LoVo (cell line): ENCODE measurements at regions not wholly inside any gene's neighbourhood (a gene's known extent, or its start where the extent isn't known, plus 50 kb on each side); places are given as distances from the start of the nearest gene placed in this dataset.
"Not testable (repeated sequence)": the region's sequence is repeated elsewhere in the genome, so short reads cannot be mapped to it uniquely, and the experiment has no call there.

ENCODE experiments used
- DNase-seq: peaks from one replicate; pipeline ENCODE4 v3.0.0-alpha.2; 2016; ENCODE audit warnings: low spot score

- no peak for DNase-seq
These were observed 286.1 kb upstream of the IRX4 start for GRCh38 chr5:2168601-2169429.

GRCh38 chr5:2167671-2168070 is 284.9 kb upstream of the IRX4 start:
- DNase-seq: no peak

DNA sequence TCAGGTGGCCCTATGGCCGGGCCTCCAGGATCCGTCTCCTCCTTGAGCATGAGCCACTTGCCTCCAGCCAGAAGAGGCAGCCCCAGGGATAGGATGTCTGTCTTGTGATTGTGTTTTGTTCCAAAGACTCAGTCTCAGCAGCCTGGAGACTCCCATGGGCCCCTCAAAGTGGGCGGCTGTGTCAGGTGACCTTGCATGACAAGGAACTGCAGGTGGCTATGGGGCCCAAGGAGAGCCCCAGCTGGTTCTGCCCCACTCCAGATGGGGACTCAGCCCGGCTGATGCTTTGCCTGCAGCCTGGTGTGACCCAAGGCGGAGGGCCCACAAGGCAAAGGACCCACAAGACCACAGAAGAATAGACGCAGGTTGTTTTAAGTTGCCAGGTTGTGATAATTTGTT is 284.3 kb upstream of the IRX4 start:
- no peak for DNase-seq

GRCh38 chr5:2166306-2166978 is 283.7 kb upstream of the IRX4 start:
- DNase-seq: no peak

DNA sequence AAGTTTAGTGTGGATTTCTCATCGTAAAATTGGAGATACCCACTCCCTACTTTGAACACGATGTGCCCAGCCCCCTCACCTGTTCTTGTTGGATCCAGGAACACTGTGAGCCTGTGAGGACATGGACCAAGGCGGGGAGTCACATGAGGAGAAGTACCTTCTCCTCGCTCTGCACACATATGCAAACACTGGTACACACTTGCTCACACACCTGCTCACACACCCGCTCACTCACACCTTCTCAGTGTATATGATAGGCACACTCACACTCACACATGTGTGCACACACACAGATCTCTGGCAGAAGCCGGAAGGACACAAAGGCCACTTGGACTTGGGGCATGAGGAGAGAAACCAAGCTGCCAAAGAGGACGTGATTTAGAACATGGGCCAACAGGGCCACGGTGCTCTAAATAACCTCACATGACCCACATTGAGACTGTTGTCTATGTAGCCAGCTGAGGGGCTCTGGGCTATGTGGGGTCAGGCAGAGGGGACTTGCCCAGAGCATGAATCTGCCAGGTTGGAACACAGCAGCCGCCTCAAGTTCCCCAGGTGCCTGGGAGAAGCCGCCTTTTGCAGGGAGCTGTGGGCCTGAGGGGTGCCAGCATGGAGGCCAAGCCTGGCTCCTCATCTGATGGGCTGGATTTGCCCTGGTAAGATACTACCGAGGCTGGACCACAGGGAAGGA is 283.0 kb upstream of the IRX4 start:
- no peak for DNase-seq

- no peak for DNase-seq
These were observed 282.5 kb upstream of the IRX4 start for GRCh38 chr5:2165203-2165602.

DNA sequence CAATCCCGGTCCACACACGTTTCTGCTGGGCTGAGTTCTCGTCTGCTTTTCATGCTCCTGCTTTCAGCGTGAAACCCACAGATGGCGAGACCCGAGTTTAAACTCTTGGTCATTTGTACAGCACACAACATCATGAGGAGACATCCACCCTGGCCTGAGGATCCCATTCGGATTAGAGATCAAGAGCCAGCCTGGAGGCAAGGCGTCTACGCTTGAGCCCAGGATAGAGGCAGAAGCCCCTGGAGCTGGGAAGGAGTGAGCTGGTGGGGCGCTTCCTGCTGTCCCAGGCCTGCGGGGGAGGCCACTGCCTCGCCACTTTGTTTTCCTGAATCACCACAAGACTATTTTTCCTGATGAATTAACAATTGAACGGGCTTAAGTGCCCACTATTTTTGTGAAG is 281.9 kb upstream of the IRX4 start:
- DNase-seq: no peak

- DNase-seq: no peak
These were observed 281.3 kb upstream of the IRX4 start for GRCh38 chr5:2163940-2164490.

GRCh38 chr5:2163060-2163856 is 280.5 kb upstream of the IRX4 start:
- DNase-seq: no peak

- no peak for DNase-seq
These were observed 278.1 kb upstream of the IRX4 start for GRCh38 chr5:2160811-2161210.

DNA sequence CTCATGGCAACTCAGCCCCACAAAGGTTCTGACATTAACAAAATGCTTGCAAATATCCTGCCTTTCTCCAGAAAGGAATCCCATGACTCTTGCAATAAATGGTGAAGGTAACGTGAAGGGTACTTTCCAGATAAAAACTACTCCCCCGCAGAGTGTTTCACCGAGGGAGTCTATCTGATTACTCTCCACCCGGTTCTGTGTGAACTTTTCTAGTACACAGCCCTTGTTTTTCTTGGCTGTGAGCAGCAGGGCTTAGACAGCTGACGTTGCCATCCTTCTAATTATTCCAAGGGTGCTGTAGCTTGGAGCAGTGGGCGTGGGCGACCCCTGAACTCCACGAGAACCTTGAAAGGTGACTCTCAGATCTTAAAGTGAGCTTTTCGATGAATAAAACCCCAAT is 276.0 kb upstream of the IRX4 start:
- DNase-seq: no peak

GRCh38 chr5:2158109-2158508 is 275.4 kb upstream of the IRX4 start:
- DNase-seq: no peak

DNA sequence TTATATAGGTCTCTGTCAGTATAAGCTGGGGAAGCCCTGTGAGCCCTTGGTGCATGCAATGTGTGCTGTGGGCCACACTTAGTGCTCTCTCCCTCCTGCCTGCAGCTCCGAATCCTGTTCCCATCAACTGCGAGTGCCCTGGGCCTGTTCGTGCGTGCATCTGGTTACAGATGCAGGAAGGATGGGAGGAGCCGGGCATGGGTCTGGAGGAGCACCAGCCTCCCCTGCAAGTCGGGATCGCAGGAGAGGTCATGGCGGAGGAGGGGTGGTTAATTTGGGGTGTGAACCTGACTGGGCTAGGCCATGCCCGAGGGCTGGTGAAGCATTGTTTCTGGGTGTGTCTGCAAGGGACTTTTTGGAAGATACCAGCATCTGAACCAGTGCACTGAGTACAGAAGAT is 274.6 kb upstream of the IRX4 start:
- DNase-seq: no peak

DNA sequence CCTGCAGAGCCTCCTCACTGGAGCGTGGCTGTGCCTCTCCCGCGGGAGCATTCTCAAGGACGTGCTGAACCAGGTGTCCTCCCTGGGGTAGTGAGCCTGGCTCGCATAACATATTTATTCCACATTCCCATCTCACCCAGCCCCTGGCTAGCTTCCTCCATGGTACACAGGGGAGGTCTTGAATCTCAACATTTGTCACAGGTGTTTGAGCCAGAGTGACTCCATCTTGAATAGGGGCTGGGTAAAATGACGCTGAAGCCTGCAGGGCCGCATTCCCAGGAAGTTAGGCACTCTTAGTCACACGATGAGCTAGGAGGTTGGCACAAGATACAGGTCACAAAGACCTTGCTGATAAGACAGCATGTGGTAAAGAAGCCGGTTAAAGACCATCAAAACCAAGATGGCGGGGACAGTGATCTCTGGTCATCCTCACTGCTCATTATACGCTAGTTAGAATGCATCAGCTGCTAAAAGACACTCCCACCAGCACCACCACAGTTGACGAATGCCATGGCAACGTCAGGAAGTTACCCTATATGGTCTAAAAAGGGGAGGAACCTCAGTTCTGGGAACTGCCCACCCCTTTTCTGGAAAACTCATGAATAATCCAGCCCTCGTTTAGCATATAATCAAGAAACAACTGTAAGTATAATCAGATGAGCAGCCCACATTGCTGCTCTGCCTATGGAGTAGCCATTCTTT is 273.8 kb upstream of the IRX4 start:
- DNase-seq: no peak

- DNase-seq: no peak
These were observed 272.8 kb upstream of the IRX4 start for GRCh38 chr5:2155556-2155955.

GRCh38 chr5:2153802-2154201 is 271.1 kb upstream of the IRX4 start:
- no peak for DNase-seq

GRCh38 chr5:2153350-2153749 is 270.6 kb upstream of the IRX4 start:
- no peak for DNase-seq

GRCh38 chr5:2151301-2151888 is 268.7 kb upstream of the IRX4 start:
- not testable (repeated sequence) for DNase-seq

DNA sequence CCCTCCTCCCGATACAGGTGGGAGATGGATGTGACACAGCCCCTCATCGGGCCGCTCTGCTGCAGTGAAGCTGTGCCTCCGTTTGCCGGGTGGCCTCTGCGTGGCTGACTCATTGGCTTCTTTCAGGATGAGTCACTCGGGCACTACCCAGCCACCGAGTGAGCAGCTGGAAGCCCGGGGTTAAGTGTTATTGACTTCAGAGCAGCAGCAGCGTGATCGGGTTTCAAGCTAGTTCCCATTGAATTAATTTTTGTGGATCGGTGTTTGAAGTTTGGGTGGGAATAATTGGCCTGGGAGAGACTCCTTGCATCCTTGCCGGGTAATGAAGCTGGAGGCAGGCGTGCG is 266.4 kb upstream of the IRX4 start:
- DNase-seq: peak; percentile 39

DNA sequence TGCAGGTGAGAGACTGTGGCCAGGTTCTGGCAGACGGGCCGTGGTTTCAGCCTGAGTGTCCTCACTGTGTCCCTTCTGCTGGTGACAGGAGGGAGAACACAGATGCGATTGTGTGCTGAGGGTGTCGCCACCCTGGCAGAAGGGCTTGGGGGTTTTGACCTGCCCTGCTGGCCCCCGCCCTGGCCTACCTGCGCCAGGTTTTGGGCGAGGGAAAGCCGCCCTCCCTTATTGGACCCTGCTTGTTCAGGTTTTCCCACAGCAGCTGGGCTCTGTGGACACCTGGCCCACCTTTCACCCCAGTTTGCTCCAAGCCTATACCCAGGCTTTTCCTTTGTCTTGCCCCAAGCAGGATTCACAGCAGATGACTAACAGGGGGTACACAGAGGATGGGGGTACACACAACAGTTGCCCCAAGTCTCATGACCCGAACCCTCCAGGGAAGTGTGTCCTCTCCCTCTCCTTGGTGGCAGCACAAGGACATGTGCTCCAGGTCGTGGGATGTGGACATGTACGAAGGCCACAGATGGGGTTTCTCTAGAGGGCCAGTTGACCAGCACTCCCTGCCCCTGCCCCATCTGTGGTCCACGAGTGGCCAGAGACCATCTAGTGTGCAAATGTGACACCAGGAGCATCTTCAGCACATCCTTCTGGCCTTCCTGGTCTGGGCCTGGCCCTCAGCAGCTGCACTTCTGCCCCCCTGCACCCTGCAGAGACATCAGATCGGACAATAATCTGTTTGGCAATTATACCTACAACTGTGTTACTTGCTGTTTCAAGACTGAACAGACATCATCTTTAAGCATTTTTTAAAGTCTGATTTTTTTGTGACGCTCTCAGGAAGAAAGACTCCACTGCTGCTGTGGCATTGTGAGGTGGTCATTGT is 265.8 kb upstream of the IRX4 start:
- no peak for DNase-seq
